ENCODE measurements at regions not wholly inside any gene's neighbourhood (a gene's known extent, or its start where the extent isn't known, plus 50 kb on each side); places are given as distances from the start of the nearest gene placed in this dataset.

DNA sequence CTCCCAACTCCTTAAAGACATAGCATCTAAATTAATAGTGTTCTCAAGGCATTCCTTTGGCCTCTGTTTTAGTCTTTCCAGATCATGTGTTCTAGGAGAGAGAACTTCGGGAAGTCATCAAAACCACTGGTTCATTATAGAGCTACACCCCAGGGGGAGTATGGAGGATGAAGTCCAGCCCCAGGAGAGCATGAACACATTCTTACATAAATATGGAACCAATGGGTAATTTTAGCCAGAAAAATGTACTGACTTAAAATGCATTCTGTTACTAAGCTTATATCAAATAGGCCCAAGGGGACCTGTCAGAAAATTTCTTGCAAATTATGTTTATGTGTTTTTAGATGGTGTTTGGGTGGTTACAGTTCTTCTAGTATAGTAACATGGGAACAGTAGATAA is 165.2 kb downstream of the NTMT2 start:
- TF ChIP-seq CTCF (IDR thresholded peaks at IDR 0.05) = no peak
- no peak for TF ChIP-seq POLR2A (IDR thresholded peaks at IDR 0.05)

All from lower leg skin (tissue), 3 donors.